ENCODE measurements at regions not wholly inside any gene's neighbourhood (a gene's known extent, or its start where the extent isn't known, plus 50 kb on each side); places are given as distances from the start of the nearest gene placed in this dataset.

GRCh38 chr18:25612466-25612865, 260.5 kb upstream of the ZNF521 start:
- TF ChIP-seq, protein P1, sequence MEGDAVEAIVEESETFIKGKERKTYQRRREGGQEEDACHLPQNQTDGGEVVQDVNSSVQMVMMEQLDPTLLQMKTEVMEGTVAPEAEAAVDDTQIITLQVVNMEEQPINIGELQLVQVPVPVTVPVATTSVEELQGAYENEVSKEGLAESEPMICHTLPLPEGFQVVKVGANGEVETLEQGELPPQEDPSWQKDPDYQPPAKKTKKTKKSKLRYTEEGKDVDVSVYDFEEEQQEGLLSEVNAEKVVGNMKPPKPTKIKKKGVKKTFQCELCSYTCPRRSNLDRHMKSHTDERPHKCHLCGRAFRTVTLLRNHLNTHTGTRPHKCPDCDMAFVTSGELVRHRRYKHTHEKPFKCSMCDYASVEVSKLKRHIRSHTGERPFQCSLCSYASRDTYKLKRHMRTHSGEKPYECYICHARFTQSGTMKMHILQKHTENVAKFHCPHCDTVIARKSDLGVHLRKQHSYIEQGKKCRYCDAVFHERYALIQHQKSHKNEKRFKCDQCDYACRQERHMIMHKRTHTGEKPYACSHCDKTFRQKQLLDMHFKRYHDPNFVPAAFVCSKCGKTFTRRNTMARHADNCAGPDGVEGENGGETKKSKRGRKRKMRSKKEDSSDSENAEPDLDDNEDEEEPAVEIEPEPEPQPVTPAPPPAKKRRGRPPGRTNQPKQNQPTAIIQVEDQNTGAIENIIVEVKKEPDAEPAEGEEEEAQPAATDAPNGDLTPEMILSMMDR (IDR thresholded peaks at IDR 0.05; ENCODE audit: poor library complexity) = no peak
- TF ChIP-seq EZH2 (IDR thresholded peaks at IDR 0.05; ENCODE audit: borderline replicate concordance) = no peak
- no peak for TF ChIP-seq EZH2phosphoT487 (IDR thresholded peaks at IDR 0.05; ENCODE audit: low read depth, severe bottlenecking, unreplicated experiment)
